SK-N-SH treated with all-trans-retinoic acid at 6 μM for 48 hours (cell line): ENCODE measurements at regions not wholly inside any gene's neighbourhood (a gene's known extent, or its start where the extent isn't known, plus 50 kb on each side); places are given as distances from the start of the nearest gene placed in this dataset.

Experiments
- ARNTL ChIP-seq: fragments of 450-650 bp; formaldehyde crosslinking; IDR thresholded peaks from 2 replicates; pipeline ENCODE4 v1.5.0; 2020; ENCODE audit warnings: low read depth, mild to moderate bottlenecking, moderate library complexity, borderline replicate concordance
- ISL1 ChIP-seq: fragments of 250-450 bp; sonication (Bioruptor Pico); IDR thresholded peaks from 2 replicates; pipeline ENCODE4 v2.1.2; 2022; ENCODE audit warnings: mild to moderate bottlenecking, moderate library complexity
- PATZ1 ChIP-seq: fragments of 250-450 bp; sonication (Bioruptor Pico); IDR thresholded peaks from 2 replicates; pipeline ENCODE4 v1.8.0; 2020; ENCODE audit warnings: mild to moderate bottlenecking, moderate library complexity, borderline replicate concordance
- PPARA ChIP-seq: fragments of 250-450 bp; sonication (Bioruptor Pico); IDR thresholded peaks from 2 replicates; pipeline ENCODE4 v1.5.0; 2020; ENCODE audit warnings: mild to moderate bottlenecking, borderline replicate concordance
- TCF4 ChIP-seq: fragments of 250-450 bp; sonication (Bioruptor Pico); IDR thresholded peaks from 2 replicates; pipeline ENCODE4 v1.8.0; 2021; ENCODE audit warnings: mild to moderate bottlenecking, moderate library complexity, borderline replicate concordance
- ZC3H10 ChIP-seq: fragments of 250-450 bp; sonication (Bioruptor Pico); IDR thresholded peaks from 2 replicates; pipeline ENCODE4 v1.5.1; 2021; ENCODE audit warnings: mild to moderate bottlenecking, moderate library complexity
- ZFP3 ChIP-seq: fragments of 250-450 bp; sonication (Bioruptor Pico); IDR thresholded peaks from 2 replicates; pipeline ENCODE4 v1.5.0; 2020; ENCODE audit warnings: mild to moderate bottlenecking, moderate library complexity
- ZNF70 ChIP-seq: fragments of 450-650 bp; formaldehyde crosslinking; IDR thresholded peaks from 2 replicates; pipeline ENCODE4 v1.5.0; 2020; ENCODE audit warnings: mild to moderate bottlenecking, moderate library complexity
- TF ChIP-seq, protein P1 (sequence below): fragments of 250-450 bp; sonication (Bioruptor Pico); IDR thresholded peaks from 2 replicates; pipeline ENCODE4 v1.5.1; 2020; ENCODE audit warnings: low read depth, mild to moderate bottlenecking, moderate library complexity

GRCh38 chr13:106140476-106140875 is 395.0 kb downstream of the EFNB2 start:
- TF ChIP-seq PATZ1 (CRISPR knock-in tag): no peak
- TF ChIP-seq, protein P1, sequence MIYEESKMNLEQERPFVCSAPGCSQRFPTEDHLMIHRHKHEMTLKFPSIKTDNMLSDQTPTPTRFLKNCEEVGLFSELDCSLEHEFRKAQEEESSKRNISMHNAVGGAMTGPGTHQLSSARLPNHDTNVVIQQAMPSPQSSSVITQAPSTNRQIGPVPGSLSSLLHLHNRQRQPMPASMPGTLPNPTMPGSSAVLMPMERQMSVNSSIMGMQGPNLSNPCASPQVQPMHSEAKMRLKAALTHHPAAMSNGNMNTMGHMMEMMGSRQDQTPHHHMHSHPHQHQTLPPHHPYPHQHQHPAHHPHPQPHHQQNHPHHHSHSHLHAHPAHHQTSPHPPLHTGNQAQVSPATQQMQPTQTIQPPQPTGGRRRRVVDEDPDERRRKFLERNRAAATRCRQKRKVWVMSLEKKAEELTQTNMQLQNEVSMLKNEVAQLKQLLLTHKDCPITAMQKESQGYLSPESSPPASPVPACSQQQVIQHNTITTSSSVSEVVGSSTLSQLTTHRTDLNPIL (CRISPR knock-in tag): no peak
- TF ChIP-seq ZC3H10 (CRISPR knock-in tag): no peak
- TF ChIP-seq PPARA (CRISPR knock-in tag): no peak
- no peak for TF ChIP-seq ZFP3 (CRISPR knock-in tag)
- TF ChIP-seq TCF4 (CRISPR knock-in tag): no peak
- no peak for TF ChIP-seq ZNF70 (CRISPR knock-in tag)
- TF ChIP-seq ISL1 (CRISPR knock-in tag): no peak
- no peak for TF ChIP-seq ARNTL (CRISPR knock-in tag)
